SKM-1 (cell line): ENCODE measurements at regions not wholly inside any gene's neighbourhood (a gene's known extent, or its start where the extent isn't known, plus 50 kb on each side); places are given as distances from the start of the nearest gene placed in this dataset.
"Not testable (repeated sequence)": the region's sequence is repeated elsewhere in the genome, so short reads cannot be mapped to it uniquely, and the experiment has no call there.

Experiments used
- DNase-seq: peaks from one replicate; lab custom pipeline; 2025; ENCODE audit not compliant: unreplicated experiment; lab: John Stamatoyannopoulos, UW

GRCh38 chr6:27149150-27149549 lies 98.4 kb upstream of the PRSS16 start:
- DNase-seq, result no peak

- no peak for DNase-seq
Measured at GRCh38 chr6:27154696-27155095, 92.8 kb upstream of the PRSS16 start.

GRCh38 chr6:27156874-27157458 lies 90.5 kb upstream of the PRSS16 start:
- no peak for DNase-seq

- DNase-seq, result peak; percentile 14
Measured at GRCh38 chr6:27157459-27158315, 89.8 kb upstream of the PRSS16 start.

DNA sequence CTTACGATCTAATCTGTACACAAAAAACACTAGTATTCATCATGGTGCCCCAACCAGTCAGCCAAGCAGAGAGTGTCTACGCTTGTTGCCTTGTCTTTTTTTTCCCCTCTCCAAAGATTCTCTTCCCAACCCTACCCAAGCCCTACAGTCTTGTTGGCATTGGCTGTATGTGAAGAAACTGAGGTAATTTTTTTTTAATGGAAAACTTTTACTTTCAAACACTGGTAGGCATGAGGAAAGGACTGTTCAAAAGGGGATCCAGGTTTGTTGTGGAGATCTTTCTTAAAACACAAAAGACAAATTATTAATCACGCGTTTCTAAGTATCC lies 89.2 kb upstream of the PRSS16 start:
- DNase-seq, result no peak

DNA sequence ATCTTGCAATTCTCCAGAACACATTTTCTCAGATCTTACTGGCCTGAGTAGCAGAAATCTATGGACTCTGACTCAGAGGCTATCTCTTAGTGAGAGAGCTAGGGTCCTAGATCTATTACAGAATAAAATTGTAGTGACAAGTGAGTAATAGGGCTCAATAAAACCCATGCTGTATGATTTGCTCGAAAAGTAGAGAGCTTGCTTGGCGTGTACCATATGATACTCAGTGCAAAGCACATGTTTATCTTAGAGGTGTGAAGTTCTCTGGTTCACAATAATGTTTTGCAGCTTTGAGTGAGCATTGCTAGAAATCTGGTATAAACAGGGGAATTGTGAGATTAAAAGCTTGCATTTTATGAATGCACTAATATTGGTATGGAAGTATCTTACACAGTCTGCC lies 87.8 kb upstream of the PRSS16 start:
- no peak for DNase-seq

- DNase-seq, result no peak
Measured at GRCh38 chr6:27161115-27161514, 86.4 kb upstream of the PRSS16 start.

DNA sequence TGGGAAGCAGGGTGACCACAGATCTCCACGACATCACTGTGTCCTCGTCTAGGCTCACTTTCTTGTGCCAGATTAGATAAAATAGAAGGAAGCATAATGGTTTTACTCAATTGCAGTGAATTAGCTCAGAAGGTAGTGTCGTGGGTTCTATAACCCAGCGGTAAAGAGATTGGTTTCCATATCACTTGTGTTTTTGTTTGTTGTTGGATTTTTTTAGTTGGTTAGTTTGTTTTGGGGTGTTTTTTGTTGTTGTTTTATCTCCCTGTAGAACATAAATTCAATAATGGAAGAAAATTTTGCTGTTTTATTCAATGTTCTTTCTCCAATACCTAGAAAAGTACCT lies 85.9 kb upstream of the PRSS16 start:
- no peak for DNase-seq

DNA sequence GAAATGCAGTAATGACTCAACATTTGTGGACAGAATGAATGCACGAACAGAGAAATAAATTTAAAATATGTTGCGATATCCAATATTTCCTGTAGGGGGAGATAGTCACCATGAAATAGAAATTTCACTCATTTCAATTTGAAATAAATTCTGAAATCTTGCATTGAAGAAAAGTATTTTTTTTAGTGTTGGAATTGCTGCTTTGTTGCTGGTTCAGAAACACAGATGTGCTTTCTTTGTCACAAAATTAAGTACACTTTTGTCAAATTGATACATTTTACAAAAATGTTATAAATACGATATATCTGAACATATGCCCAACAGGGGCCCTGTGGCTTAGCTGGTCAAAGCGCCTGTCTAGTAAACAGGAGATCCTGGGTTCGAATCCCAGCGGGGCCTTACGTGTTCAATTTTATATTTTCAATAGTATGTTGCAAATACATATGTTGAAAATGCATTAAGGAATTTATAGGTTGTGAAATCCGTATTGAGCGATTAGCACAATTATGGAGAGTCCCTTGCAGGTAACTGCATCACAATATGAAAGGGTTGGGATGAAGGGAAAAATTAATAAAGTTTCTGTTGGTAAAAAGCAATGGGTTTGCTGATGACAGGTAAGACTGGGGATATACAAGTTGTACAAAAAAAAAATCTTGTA lies 85.4 kb upstream of the PRSS16 start:
- DNase-seq, result peak; percentile 32

- peak; percentile 59 for DNase-seq
Measured at GRCh38 chr6:27163834-27164233, 83.7 kb upstream of the PRSS16 start.

- no peak for DNase-seq
Measured at GRCh38 chr6:27168108-27168507, 79.4 kb upstream of the PRSS16 start.

- no peak for DNase-seq
Measured at GRCh38 chr6:27168586-27169443, 78.7 kb upstream of the PRSS16 start.

GRCh38 chr6:27172524-27173231 lies 74.8 kb upstream of the PRSS16 start:
- DNase-seq, result not testable (repeated sequence)

DNA sequence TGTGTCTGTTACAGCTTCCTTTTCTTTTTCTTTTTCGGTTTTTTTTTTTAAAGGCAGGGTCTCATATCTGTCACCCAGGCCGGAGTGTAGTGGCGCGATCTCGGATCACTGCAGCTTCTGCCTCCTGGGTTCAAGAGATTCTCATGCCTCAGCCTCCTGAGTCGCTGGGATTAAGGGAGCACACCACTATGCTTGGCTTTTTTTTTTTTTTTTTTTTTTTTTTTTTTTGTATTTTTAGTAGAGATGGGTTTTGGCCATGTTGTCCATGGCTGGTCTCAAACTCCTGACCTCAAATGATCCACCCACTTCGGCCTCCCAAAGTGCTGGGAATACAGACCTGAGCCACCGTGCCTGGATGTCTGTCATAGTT lies 74.3 kb upstream of the PRSS16 start:
- not testable (repeated sequence) for DNase-seq

GRCh38 chr6:27174958-27175357 lies 72.5 kb upstream of the PRSS16 start:
- no peak for DNase-seq

DNA sequence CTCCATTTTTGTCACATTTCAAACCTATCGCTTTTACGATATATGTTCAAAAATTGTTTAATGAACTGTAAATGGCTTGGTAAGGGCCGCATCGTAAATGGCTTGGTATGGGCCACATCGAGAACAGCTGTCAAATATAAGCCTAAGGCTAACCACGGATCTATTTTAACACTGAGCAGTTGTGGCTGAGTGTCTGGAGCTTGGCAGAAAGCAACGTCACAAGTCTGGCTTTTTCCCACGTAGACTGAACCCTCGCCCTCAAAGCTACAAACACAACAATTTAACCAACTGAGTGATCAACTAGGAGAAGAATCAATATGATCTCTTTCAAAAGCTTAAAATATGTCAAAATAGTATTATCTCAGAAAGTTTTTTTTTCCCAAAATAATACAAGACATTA lies 71.4 kb upstream of the PRSS16 start:
- DNase-seq, result no peak

GRCh38 chr6:27176523-27177484 lies 70.7 kb upstream of the PRSS16 start:
- no peak for DNase-seq

- DNase-seq, result peak; percentile 55
Measured at GRCh38 chr6:27177485-27178406, 69.8 kb upstream of the PRSS16 start.

DNA sequence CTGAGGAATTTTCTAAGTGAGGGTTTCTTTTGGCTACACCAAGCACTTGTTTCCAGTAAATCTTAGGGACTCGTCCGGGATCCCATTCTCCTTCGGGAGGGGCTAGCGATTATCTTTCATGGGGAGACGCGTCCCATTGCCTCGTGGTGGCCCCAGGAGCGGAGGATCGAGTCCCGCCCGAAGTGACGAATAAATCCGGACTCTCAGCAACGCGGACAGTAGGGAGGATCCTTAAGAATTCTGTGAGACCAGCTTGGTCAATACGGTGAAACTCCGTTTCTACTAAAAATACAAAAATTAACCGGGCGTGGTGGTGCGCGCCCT lies 69.1 kb upstream of the PRSS16 start:
- DNase-seq, result no peak
